H1 (cell line): ENCODE measurements at regions not wholly inside any gene's neighbourhood (a gene's known extent, or its start where the extent isn't known, plus 50 kb on each side); places are given as distances from the start of the nearest gene placed in this dataset.

Source experiments
- CTCF ChIA-PET: fragments of 300-600 bp; sonication (Branson Sonifier 250); formaldehyde crosslinking; loops from one replicate; lab custom pipeline; 2021; ENCODE audit not compliant: partially characterized antibody; lab: Charles Lee
- POLR2A ChIA-PET: fragments of 300-600 bp; sonication (Branson Sonifier 250); formaldehyde crosslinking; loops from one replicate; lab custom pipeline; 2021; ENCODE audit warnings: inconsistent platforms; ENCODE audit not compliant: partially characterized antibody; lab: Charles Lee
- DNase-seq, 2 experiments: peaks; one replicate each; pipeline versions ENCODE4 v3.0.0 to v3.0.0-alpha.2; 2010 to 2022; ENCODE audit warnings: low spot score in 2 of 2, low read depth in 1 of 2, mixed read lengths in 1 of 2
- FAIRE-seq: peaks from 2 replicates; lab custom pipeline; 2011; peaks lifted over from hg19 to GRCh38; lab: Jason Lieb, UNC
- H2AFZ ChIP-seq: 2 replicates; pipeline ENCODE4 v1.8.1; 2012; ENCODE audit warnings: low read length, inconsistent platforms
- H2AK5ac ChIP-seq: 2 replicates; pipeline ENCODE4 v1.6.1; 2013; ENCODE audit warnings: low read depth, low read length
- H2BK120ac ChIP-seq: replicated peaks from 2 replicates; pipeline ENCODE3; 2013; ENCODE audit warnings: low read depth, low read length, inconsistent platforms
- H2BK12ac ChIP-seq: 2 replicates; pipeline ENCODE4 v1.6.1; 2013; ENCODE audit warnings: low read depth, low read length
- H2BK15ac ChIP-seq: 2 replicates; pipeline ENCODE4 v1.6.1; 2013; ENCODE audit warnings: low read length
- H2BK20ac ChIP-seq: 2 replicates; pipeline ENCODE4 v1.6.1; 2013; ENCODE audit warnings: low read length
- H2BK5ac ChIP-seq: 2 replicates; pipeline ENCODE4 v1.6.1; 2013; ENCODE audit warnings: low read depth, low read length
- H3K14ac ChIP-seq: 2 replicates; pipeline ENCODE4 v1.6.1; 2013; ENCODE audit warnings: inconsistent platforms; ENCODE audit not compliant: insufficient read length
- H3K18ac ChIP-seq: 2 replicates; pipeline ENCODE4 v1.6.1; 2013; ENCODE audit warnings: low read length; ENCODE audit errors: extremely low read depth
- H3K23ac ChIP-seq: 2 replicates; pipeline ENCODE4 v1.6.1; 2013; ENCODE audit warnings: inconsistent platforms; ENCODE audit not compliant: insufficient read length
- H3K23me2 ChIP-seq: 2 replicates; pipeline ENCODE4 v1.6.1; 2013; ENCODE audit warnings: low read depth, low read length
- H3K27ac ChIP-seq: 2 replicates; pipeline ENCODE4 v1.6.1; 2011; ENCODE audit warnings: low read depth, low read length, inconsistent platforms
- H3K27me3 ChIP-seq, 4 experiments: replicated peaks in 1 of 4; 1 replicate in 1 of 4; 2 replicates in 3 of 4; pipeline versions ENCODE4 v1.6.1 to v1.8.1; 2011 to 2013; ENCODE audit warnings: low read length in 3 of 4, mild to moderate bottlenecking in 3 of 4, inconsistent platforms in 2 of 4, mixed read lengths in 2 of 4, moderate library complexity in 1 of 4; ENCODE audit not compliant: control insufficient read depth in 3 of 4, insufficient read depth in 3 of 4; ENCODE audit errors: extremely low read depth in 1 of 4
- H3K36me3 ChIP-seq, 4 experiments: 2 replicates each; pipeline versions ENCODE4 v1.6.1 to v1.8.1; 2011 to 2013; ENCODE audit warnings: mild to moderate bottlenecking in 4 of 4, low read length in 3 of 4, moderate library complexity in 2 of 4, control low read depth in 1 of 4, inconsistent platforms in 1 of 4; ENCODE audit not compliant: insufficient read depth in 4 of 4, control insufficient read depth in 2 of 4
- H3K4ac ChIP-seq: replicated peaks from 2 replicates; pipeline ENCODE3; 2013; ENCODE audit warnings: low read length, low read depth, mixed read lengths, inconsistent platforms; ENCODE audit not compliant: insufficient read length
- H3K4me1 ChIP-seq, 4 experiments: replicated peaks in 1 of 4; 1 replicate in 1 of 4; 2 replicates in 3 of 4; pipeline versions ENCODE4 v1.6.1 to v1.8.1; 2011 to 2013; ENCODE audit warnings: low read length in 3 of 4, inconsistent platforms in 2 of 4, mixed read lengths in 1 of 4; ENCODE audit not compliant: insufficient read depth in 4 of 4, control insufficient read depth in 3 of 4
- H3K4me2 ChIP-seq, 2 experiments: 2 replicates each; pipeline versions ENCODE4 v1.6.1 to v1.8.1; 2011 to 2013; ENCODE audit warnings: low read depth in 2 of 2, low read length in 2 of 2, control low read depth in 1 of 2, inconsistent platforms in 1 of 2, mild to moderate bottlenecking in 1 of 2; ENCODE audit not compliant: insufficient read depth in 1 of 2
- H3K4me3 ChIP-seq, 4 experiments: fragments of 200-600, 300-600 bp in 1 of 4; sonication (generic), shearing (Covaris generic), sonication (Bioruptor Twin) in 1 of 4; 2 replicates each; pipeline versions ENCODE4 v1.5.1 to v1.8.1; 2011 to 2016; ENCODE audit warnings: low read length in 4 of 4, low read depth in 3 of 4, control low read depth in 2 of 4, inconsistent platforms in 2 of 4, mild to moderate bottlenecking in 2 of 4, mixed read lengths in 1 of 4, moderate library complexity in 1 of 4; ENCODE audit not compliant: insufficient read depth in 2 of 4; ENCODE audit errors: extremely low read depth in 1 of 4
- H3K56ac ChIP-seq: replicated peaks from 2 replicates; pipeline ENCODE3; 2013; ENCODE audit warnings: low read depth, mild to moderate bottlenecking, mixed read lengths, low read length, inconsistent platforms; ENCODE audit not compliant: insufficient read length
- H3K79me1 ChIP-seq: 2 replicates; pipeline ENCODE4 v1.6.1; 2013; ENCODE audit warnings: low read depth, low read length, control low read depth
- H3K79me2 ChIP-seq, 2 experiments: 2 replicates each; pipeline versions ENCODE4 v1.6.1 to v1.8.1; 2012 to 2013; ENCODE audit warnings: low read length in 2 of 2, mild to moderate bottlenecking in 2 of 2, inconsistent platforms in 1 of 2; ENCODE audit not compliant: insufficient read depth in 2 of 2, control insufficient read depth in 1 of 2
- H3K9ac ChIP-seq, 4 experiments: replicated peaks in 1 of 4; 1 replicate in 1 of 4; 2 replicates in 3 of 4; pipeline versions ENCODE4 v1.6.1 to v1.8.1; 2011 to 2013; ENCODE audit warnings: low read depth in 3 of 4, low read length in 3 of 4, control low read depth in 2 of 4, mild to moderate bottlenecking in 2 of 4, moderate library complexity in 2 of 4, inconsistent platforms in 1 of 4; ENCODE audit errors: extremely low read depth in 1 of 4
- H3K9me3 ChIP-seq, 2 experiments: 2 replicates each; pipeline versions ENCODE4 v1.6.1 to v1.8.1; 2012 to 2013; ENCODE audit warnings: mild to moderate bottlenecking in 2 of 2, moderate library complexity in 2 of 2, control low read depth in 1 of 2, inconsistent platforms in 1 of 2, low read depth in 1 of 2, low read length in 1 of 2, mixed read lengths in 1 of 2; ENCODE audit not compliant: insufficient read depth in 2 of 2
- H4K20me1 ChIP-seq, 2 experiments: replicated peaks in 1 of 2; 2 replicates each; pipeline versions ENCODE3 to v1.8.1; 2011 to 2013; ENCODE audit warnings: inconsistent platforms in 2 of 2, low read length in 2 of 2, mild to moderate bottlenecking in 1 of 2; ENCODE audit not compliant: insufficient read depth in 2 of 2, control insufficient read depth in 1 of 2
- H4K5ac ChIP-seq: 2 replicates; pipeline ENCODE4 v1.6.1; 2013; ENCODE audit warnings: low read length, low read depth, mixed read lengths, inconsistent platforms; ENCODE audit not compliant: insufficient read length
- H4K8ac ChIP-seq: 2 replicates; pipeline ENCODE4 v1.8.0; 2013; ENCODE audit warnings: mild to moderate bottlenecking, moderate library complexity, low read length, inconsistent platforms; ENCODE audit not compliant: insufficient read depth; ENCODE audit errors: extremely low read depth
- H4K91ac ChIP-seq: replicated peaks from 2 replicates; pipeline ENCODE3; 2013; ENCODE audit warnings: low read length, mixed read lengths, inconsistent platforms; ENCODE audit not compliant: insufficient read length
- BCL11A ChIP-seq, 2 experiments: IDR thresholded peaks; one replicate each; pipeline ENCODE4 v1.6.1; 2011; ENCODE audit warnings: low read depth in 2 of 2, low read length in 2 of 2, mild to moderate bottlenecking in 2 of 2
- RXRA ChIP-seq: IDR thresholded peaks from 2 replicates; pipeline ENCODE4 v1.6.1; 2011; ENCODE audit warnings: low read depth, mild to moderate bottlenecking, low read length, moderate library complexity; ENCODE audit not compliant: insufficient read depth
- WGBS, 2 experiments: shearing (Covaris generic) in 1 of 2; methylation state at CpG; one replicate each; pipeline versions ENCODE4 v1.1.6 to v1.1.7; 2013 to 2015; ENCODE audit warnings: low lambda C conversion rate in 2 of 2, mixed read lengths in 2 of 2, inconsistent platforms in 1 of 2, low coverage in 1 of 2, missing lambda C conversion rate in 1 of 2; ENCODE audit not compliant: insufficient replicate concordance in 2 of 2, insufficient coverage in 1 of 2, insufficient read length in 1 of 2; ENCODE audit errors: extremely low coverage in 1 of 2, missing lambda C conversion rate in 1 of 2; 5-methylcytosine and 5-hydroxymethylcytosine counted together
- TF ChIP-seq, protein P1 (sequence below): IDR thresholded peaks from 2 replicates; pipeline ENCODE4 v1.6.1; 2012; ENCODE audit warnings: low read length, inconsistent platforms

DNA sequence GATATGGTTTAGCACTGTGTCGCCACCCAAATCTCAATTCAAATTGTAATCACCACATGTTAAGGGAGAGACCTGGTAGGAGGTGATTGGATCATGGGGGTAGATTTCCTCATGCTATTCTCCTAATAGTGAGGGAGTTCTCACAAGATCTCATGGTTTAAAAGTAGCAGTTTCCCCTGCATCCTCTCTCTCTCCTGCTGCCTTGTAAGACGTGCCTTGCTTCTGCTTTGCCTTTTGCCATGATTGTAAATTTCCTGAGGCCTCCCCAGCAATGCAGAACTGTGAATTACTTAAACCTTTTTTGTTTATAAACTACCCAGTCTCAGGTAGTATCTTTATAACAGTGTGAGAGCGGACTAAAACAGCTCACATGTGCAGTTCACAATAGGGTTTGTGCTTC is 1668.7 kb upstream of the RAG2 start:
- Histone ChIP-seq H3K79me1 (no peaks in the 10 kb centered on the region), H3K18ac (no peak overlapping the region), H4K91ac (no peak overlapping the region), H3K4me3 (no peak overlapping the region), H2BK20ac (no peak overlapping the region), H3K27ac (no peak overlapping the region), H2AK5ac (no peak overlapping the region), H3K4me1 (no peaks in the 10 kb centered on the region), H3K9me3 (peaks cover 0 to 5% of the 10 kb centered on the region in 2 experiments; a peak in 1 of 4 replicates), H3K14ac (no peak overlapping the region), H4K20me1 (no peaks in the 10 kb centered on the region), H2BK120ac (no peak overlapping the region), H3K36me3 (no peaks in the 10 kb centered on the region), H3K9ac (no peak overlapping the region), H3K23ac (no peak overlapping the region), H3K79me2 (no peaks in the 10 kb centered on the region), H3K4ac (no peak overlapping the region), H3K56ac (no peak overlapping the region), H3K4me2 (no peak overlapping the region), H4K5ac (no peak overlapping the region), H3K23me2 (no peaks in the 10 kb centered on the region), H3K27me3 (no peaks in the 10 kb centered on the region), H2BK5ac (no peak overlapping the region), H4K8ac (no peak overlapping the region), H2AFZ (no peak overlapping the region), H2BK15ac (no peak overlapping the region), H2BK12ac (no peak overlapping the region)
- no peak for DNase-seq
- whole genome bisulfite sequencing, 2 experiments: 94% methylated on average over 3 of the region's 3 CpGs; no CpG with 5 or more reads in 1 of the 2 experiments
- FAIRE-seq: no peak
- ChIA-PET CTCF (no interaction called here), POLR2A (no interaction called here)
- TF ChIP-seq BCL11A (IDR thresholded peaks at IDR 0.05; ENCODE audit: low read depth in 2 of 2, low read length in 2 of 2) (no peak), RXRA (no peak)
- TF ChIP-seq, protein P1, sequence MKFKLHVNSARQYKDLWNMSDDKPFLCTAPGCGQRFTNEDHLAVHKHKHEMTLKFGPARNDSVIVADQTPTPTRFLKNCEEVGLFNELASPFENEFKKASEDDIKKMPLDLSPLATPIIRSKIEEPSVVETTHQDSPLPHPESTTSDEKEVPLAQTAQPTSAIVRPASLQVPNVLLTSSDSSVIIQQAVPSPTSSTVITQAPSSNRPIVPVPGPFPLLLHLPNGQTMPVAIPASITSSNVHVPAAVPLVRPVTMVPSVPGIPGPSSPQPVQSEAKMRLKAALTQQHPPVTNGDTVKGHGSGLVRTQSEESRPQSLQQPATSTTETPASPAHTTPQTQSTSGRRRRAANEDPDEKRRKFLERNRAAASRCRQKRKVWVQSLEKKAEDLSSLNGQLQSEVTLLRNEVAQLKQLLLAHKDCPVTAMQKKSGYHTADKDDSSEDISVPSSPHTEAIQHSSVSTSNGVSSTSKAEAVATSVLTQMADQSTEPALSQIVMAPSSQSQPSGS: no peak
